ENCODE measurements at regions not wholly inside any gene's neighbourhood (a gene's known extent, or its start where the extent isn't known, plus 50 kb on each side); places are given as distances from the start of the nearest gene placed in this dataset.

DNA sequence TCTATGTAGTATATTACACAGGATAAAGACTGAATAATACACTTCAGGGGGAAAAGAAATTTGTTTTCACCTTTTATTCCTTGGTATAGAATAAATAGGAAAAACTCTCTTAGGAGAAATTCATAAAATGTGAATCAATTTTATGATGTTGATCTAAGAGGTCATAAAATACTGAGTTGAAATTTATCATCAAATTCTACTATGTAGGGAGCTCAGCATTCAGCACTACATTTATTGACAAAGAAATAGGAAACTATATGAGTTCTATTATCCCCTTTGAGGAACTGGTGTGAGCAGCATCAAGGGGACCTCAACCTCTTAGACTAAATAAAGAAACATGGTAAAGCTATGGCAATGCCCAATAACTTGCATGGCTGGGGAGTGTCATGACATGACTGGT is 348.2 kb upstream of the SMIM31 start:
- Histone ChIP-seq H2AK5ac (ENCODE audit: low read depth, low read length) (no peak overlapping the region), H4K5ac (ENCODE audit: insufficient read length, low read depth, low read length) (no peak overlapping the region), H3K27ac (ENCODE audit: low read depth, low read length) (no peak overlapping the region), H3K4me2 (ENCODE audit: insufficient read depth in 1 of 2, low read depth in 2 of 2, low read length in 2 of 2) (no peak overlapping the region), H2BK5ac (ENCODE audit: low read depth, low read length) (no peak overlapping the region), H3K18ac (ENCODE audit: extremely low read depth, low read length) (no peak overlapping the region), H4K8ac (ENCODE audit: extremely low read depth, insufficient read depth, low read length) (no peak overlapping the region), H3K9me3 (ENCODE audit: insufficient read depth in 2 of 2, low read depth in 1 of 2, low read length in 1 of 2) (no peaks in the 10 kb centered on the region), H4K20me1 (replicated peaks in 1 of 2; ENCODE audit: control insufficient read depth in 1 of 2, insufficient read depth in 2 of 2, low read length in 2 of 2) (no peaks in the 10 kb centered on the region), H3K56ac (replicated peaks; ENCODE audit: insufficient read length, low read depth, low read length) (no peak overlapping the region), H4K91ac (replicated peaks; ENCODE audit: insufficient read length, low read length) (no peak overlapping the region), H3K23ac (ENCODE audit: insufficient read length) (no peak overlapping the region), H3K79me2 (ENCODE audit: control insufficient read depth in 1 of 2, insufficient read depth in 2 of 2, low read length in 2 of 2) (no peaks in the 10 kb centered on the region), H3K23me2 (ENCODE audit: low read depth, low read length) (no peaks in the 10 kb centered on the region; the same call in 1 of the 2 replicates), H3K14ac (ENCODE audit: insufficient read length) (no peak overlapping the region), H2BK20ac (ENCODE audit: low read length) (no peak overlapping the region), H3K27me3 (replicated peaks in 1 of 4; ENCODE audit: control insufficient read depth in 3 of 4, extremely low read depth in 1 of 4, insufficient read depth in 3 of 4, low read length in 3 of 4) (no peaks in the 10 kb centered on the region), H3K79me1 (ENCODE audit: low read depth, low read length) (no peaks in the 10 kb centered on the region), H2AFZ (ENCODE audit: low read length) (no peak overlapping the region), H3K9ac (replicated peaks in 1 of 4; ENCODE audit: extremely low read depth in 1 of 4, low read depth in 3 of 4, low read length in 3 of 4) (no peak overlapping the region), H2BK120ac (replicated peaks; ENCODE audit: low read depth, low read length) (no peak overlapping the region), H3K4ac (replicated peaks; ENCODE audit: insufficient read length, low read depth, low read length) (no peak overlapping the region), H3K36me3 (ENCODE audit: control insufficient read depth in 2 of 4, insufficient read depth in 4 of 4, low read length in 3 of 4) (no peaks in the 10 kb centered on the region), H2BK15ac (ENCODE audit: low read length) (no peak overlapping the region), H3K4me1 (replicated peaks in 1 of 4; ENCODE audit: control insufficient read depth in 3 of 4, insufficient read depth in 4 of 4, low read length in 3 of 4) (no peaks in the 10 kb centered on the region), H3K4me3 (ENCODE audit: extremely low read depth in 1 of 4, insufficient read depth in 2 of 4, low read depth in 3 of 4, low read length in 4 of 4) (no peak overlapping the region), H2BK12ac (ENCODE audit: low read depth, low read length) (no peak overlapping the region)
- CTCF ChIA-PET (ENCODE audit: partially characterized antibody) = no interaction called here
- DNase-seq (ENCODE audit: low read depth in 1 of 2, low spot score in 2 of 2) (no peak), FAIRE-seq (no peak)
- POLR2A ChIA-PET (ENCODE audit: partially characterized antibody) = no interaction called here
- TF ChIP-seq, protein P1, sequence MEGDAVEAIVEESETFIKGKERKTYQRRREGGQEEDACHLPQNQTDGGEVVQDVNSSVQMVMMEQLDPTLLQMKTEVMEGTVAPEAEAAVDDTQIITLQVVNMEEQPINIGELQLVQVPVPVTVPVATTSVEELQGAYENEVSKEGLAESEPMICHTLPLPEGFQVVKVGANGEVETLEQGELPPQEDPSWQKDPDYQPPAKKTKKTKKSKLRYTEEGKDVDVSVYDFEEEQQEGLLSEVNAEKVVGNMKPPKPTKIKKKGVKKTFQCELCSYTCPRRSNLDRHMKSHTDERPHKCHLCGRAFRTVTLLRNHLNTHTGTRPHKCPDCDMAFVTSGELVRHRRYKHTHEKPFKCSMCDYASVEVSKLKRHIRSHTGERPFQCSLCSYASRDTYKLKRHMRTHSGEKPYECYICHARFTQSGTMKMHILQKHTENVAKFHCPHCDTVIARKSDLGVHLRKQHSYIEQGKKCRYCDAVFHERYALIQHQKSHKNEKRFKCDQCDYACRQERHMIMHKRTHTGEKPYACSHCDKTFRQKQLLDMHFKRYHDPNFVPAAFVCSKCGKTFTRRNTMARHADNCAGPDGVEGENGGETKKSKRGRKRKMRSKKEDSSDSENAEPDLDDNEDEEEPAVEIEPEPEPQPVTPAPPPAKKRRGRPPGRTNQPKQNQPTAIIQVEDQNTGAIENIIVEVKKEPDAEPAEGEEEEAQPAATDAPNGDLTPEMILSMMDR (IDR thresholded peaks at IDR 0.05; ENCODE audit: control extremely low read depth in 1 of 3, insufficient read depth in 1 of 3, low read depth in 1 of 3, low read length in 3 of 3) = no peak
- TF ChIP-seq POU5F1 (IDR thresholded peaks at IDR 0.05; ENCODE audit: low read depth, low read length) (no peak), EZH2 (IDR thresholded peaks at IDR 0.05; ENCODE audit: low read depth, low read length, severe bottlenecking) (no peak), TBP (IDR thresholded peaks at IDR 0.05; ENCODE audit: low read depth, low read length) (no peak), CHD2 (IDR thresholded peaks at IDR 0.05; ENCODE audit: low read length) (no peak), TEAD4 (IDR thresholded peaks at IDR 0.05; ENCODE audit: low read depth, low read length) (no peak), JUN (IDR thresholded peaks at IDR 0.05; ENCODE audit: low read depth, low read length) (no peak), TAF7 (optimal IDR thresholded peaks at IDR 0.05; ENCODE audit: borderline replicate concordance, low read depth, low read length) (no peak), CEBPB (IDR thresholded peaks at IDR 0.05; ENCODE audit: low read depth, low read length) (no peak)
- TF ChIP-seq, protein P2, sequence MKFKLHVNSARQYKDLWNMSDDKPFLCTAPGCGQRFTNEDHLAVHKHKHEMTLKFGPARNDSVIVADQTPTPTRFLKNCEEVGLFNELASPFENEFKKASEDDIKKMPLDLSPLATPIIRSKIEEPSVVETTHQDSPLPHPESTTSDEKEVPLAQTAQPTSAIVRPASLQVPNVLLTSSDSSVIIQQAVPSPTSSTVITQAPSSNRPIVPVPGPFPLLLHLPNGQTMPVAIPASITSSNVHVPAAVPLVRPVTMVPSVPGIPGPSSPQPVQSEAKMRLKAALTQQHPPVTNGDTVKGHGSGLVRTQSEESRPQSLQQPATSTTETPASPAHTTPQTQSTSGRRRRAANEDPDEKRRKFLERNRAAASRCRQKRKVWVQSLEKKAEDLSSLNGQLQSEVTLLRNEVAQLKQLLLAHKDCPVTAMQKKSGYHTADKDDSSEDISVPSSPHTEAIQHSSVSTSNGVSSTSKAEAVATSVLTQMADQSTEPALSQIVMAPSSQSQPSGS (IDR thresholded peaks at IDR 0.05; ENCODE audit: low read length) = no peak

All from H1 (cell line).